Stomach (tissue), 4 donors: ENCODE measurements at regions not wholly inside any gene's neighbourhood (a gene's known extent, or its start where the extent isn't known, plus 50 kb on each side); places are given as distances from the start of the nearest gene placed in this dataset.

ENCODE experiments used
- CTCF ChIP-seq, 7 experiments: fragments of 450-650 bp in 4 of 7; fragments of 200-600 bp in 3 of 7; sonication (generic) in 3 of 7; IDR thresholded peaks; one replicate each; pipeline ENCODE4 v1.5.1; 2016 to 2019; ENCODE audit warnings: antibody characterized with exemption in 7 of 7, control low read depth in 2 of 7, mild to moderate bottlenecking in 1 of 7
- EP300 ChIP-seq: sonication (generic); formaldehyde crosslinking; IDR thresholded peaks from one replicate; pipeline ENCODE4 v1.6.1; 2017; ENCODE audit warnings: antibody characterized with exemption
- POLR2A ChIP-seq, 4 donors: fragments of 450-650 bp; IDR thresholded peaks; one replicate each; pipeline ENCODE4 v1.6.1; 2016; ENCODE audit warnings: antibody characterized with exemption in 4 of 4, control low read depth in 2 of 4, mild to moderate bottlenecking in 1 of 4, moderate library complexity in 1 of 4
- POLR2AphosphoS5 ChIP-seq, 3 donors: sonication (generic); formaldehyde crosslinking; IDR thresholded peaks; one replicate each; pipeline ENCODE4 v1.6.1; 2016; ENCODE audit warnings: antibody characterized with exemption in 3 of 3

DNA sequence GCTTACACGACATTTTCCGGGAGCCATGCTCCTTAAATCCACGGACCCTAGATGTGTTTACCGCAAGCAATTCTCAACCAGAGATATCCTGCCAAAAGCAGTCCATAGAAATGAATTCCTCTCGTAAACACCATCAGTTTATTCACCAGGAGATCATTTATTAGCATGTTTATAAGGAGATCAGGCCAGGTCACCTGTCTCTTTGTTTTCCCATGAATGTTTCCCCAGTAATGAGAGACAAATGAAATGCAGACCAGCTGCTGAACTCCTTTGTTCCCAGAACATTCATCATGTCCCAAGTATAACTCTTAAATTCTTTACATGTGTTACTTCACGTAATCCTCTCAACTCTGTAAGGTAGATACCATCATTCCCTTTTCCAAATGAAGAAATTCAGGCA lies 137.1 kb downstream of the DDX53 start:
- TF ChIP-seq CTCF (IDR thresholded peaks at IDR 0.05) = no peak
- no peak for TF ChIP-seq POLR2A (IDR thresholded peaks at IDR 0.05)
- no peak for TF ChIP-seq POLR2AphosphoS5 (IDR thresholded peaks at IDR 0.05)
- TF ChIP-seq EP300 = no peak
